IMR-90 (cell line): ENCODE measurements at regions not wholly inside any gene's neighbourhood (a gene's known extent, or its start where the extent isn't known, plus 50 kb on each side); places are given as distances from the start of the nearest gene placed in this dataset.

Source experiments
- ATAC-seq: fragments of 200-7000 bp; cut with Tn5 transposase; 2 replicates; pipeline ENCODE4 v1.9.1; 2020; ENCODE audit warnings: low read depth, mild to moderate bottlenecking, moderate library complexity
- BruUV-seq: library from RNA; stranded (reverse); fragments of 400-500 nt; replicated peaks from 2 replicates; lab custom pipeline; 2021; lab: Mats Ljungman, UMichigan
- CTCF ChIA-PET: fragments of 300-600 bp; formaldehyde crosslinking; extraction: SDS; loops from one replicate; lab custom pipeline; 2021; ENCODE audit warnings: antibody characterized with exemption; lab: Yijun Ruan, JAX
- POLR2A ChIA-PET: fragments of 300-600 bp; sonication (Branson Sonifier 250); formaldehyde crosslinking; loops from one replicate; lab custom pipeline; 2022; ENCODE audit warnings: antibody characterized with exemption; ENCODE audit not compliant: unreplicated experiment; lab: Charles Lee
- DNase-seq: peaks from one replicate; pipeline ENCODE4 v3.0.0; 2013
- H2AFZ ChIP-seq: replicated peaks from 2 replicates; pipeline ENCODE3; 2013; ENCODE audit warnings: low read length, mild to moderate bottlenecking; ENCODE audit not compliant: poor library complexity
- H2AK5ac ChIP-seq: 2 replicates; pipeline ENCODE4 v1.6.1; 2013; ENCODE audit warnings: low read depth, low read length, inconsistent platforms
- H2AK9ac ChIP-seq: replicated peaks from 2 replicates; pipeline ENCODE3; 2013; ENCODE audit warnings: mild to moderate bottlenecking, low read depth, low read length, moderate library complexity; ENCODE audit not compliant: poor library complexity
- H2BK120ac ChIP-seq: 2 replicates; pipeline ENCODE4 v1.6.1; 2013; ENCODE audit warnings: low read depth, low read length, inconsistent platforms
- H2BK15ac ChIP-seq: 3 replicates; pipeline ENCODE4 v1.6.1; 2013; ENCODE audit warnings: low read depth, low read length, inconsistent platforms
- H2BK20ac ChIP-seq: 2 replicates; pipeline ENCODE4 v1.6.1; 2013; ENCODE audit warnings: low read depth, mild to moderate bottlenecking, inconsistent platforms, low read length, moderate library complexity
- H2BK5ac ChIP-seq: 2 replicates; pipeline ENCODE4 v1.6.1; 2013; ENCODE audit warnings: mild to moderate bottlenecking, low read depth, low read length, inconsistent platforms; ENCODE audit not compliant: poor library complexity, severe bottlenecking
- H3K14ac ChIP-seq: replicated peaks from 2 replicates; pipeline ENCODE4 v1.6.1; 2013; ENCODE audit warnings: low read depth, low read length, inconsistent platforms
- H3K18ac ChIP-seq: 2 replicates; pipeline ENCODE4 v1.6.1; 2013; ENCODE audit warnings: low read depth, low read length, control low read depth
- H3K23ac ChIP-seq: 2 replicates; pipeline ENCODE4 v1.6.1; 2013; ENCODE audit warnings: low read depth, low read length, inconsistent platforms
- H3K27ac ChIP-seq: 2 replicates; pipeline ENCODE4 v1.5.1; 2013; ENCODE audit warnings: mild to moderate bottlenecking, control low read depth, low read length; ENCODE audit not compliant: insufficient read depth
- H3K27me3 ChIP-seq: 2 replicates; pipeline ENCODE4 v1.6.1; 2013; ENCODE audit warnings: low read length; ENCODE audit not compliant: control insufficient read depth, insufficient read depth
- H3K36me3 ChIP-seq: 2 replicates; pipeline ENCODE4 v1.6.1; 2013; ENCODE audit warnings: low read length, mixed read lengths; ENCODE audit not compliant: control insufficient read depth, insufficient read depth
- H3K4ac ChIP-seq: 2 replicates; pipeline ENCODE4 v1.6.1; 2013; ENCODE audit warnings: low read depth, low read length, inconsistent platforms
- H3K4me1 ChIP-seq: 2 replicates; pipeline ENCODE4 v1.6.1; 2013; ENCODE audit warnings: low read length, mixed read lengths; ENCODE audit not compliant: control insufficient read depth, insufficient read depth
- H3K4me2 ChIP-seq: 2 replicates; pipeline ENCODE4 v1.6.1; 2013; ENCODE audit warnings: low read depth, mild to moderate bottlenecking, control low read depth, low read length, moderate library complexity
- H3K4me3 ChIP-seq: 2 replicates; pipeline ENCODE4 v1.5.1; 2013; ENCODE audit warnings: low read depth, mild to moderate bottlenecking, control low read depth, low read length, moderate library complexity; ENCODE audit not compliant: insufficient read depth
- H3K56ac ChIP-seq: 2 replicates; pipeline ENCODE4 v1.6.1; 2013; ENCODE audit warnings: low read length, inconsistent platforms; ENCODE audit not compliant: insufficient read depth; ENCODE audit errors: extremely low read depth
- H3K79me1 ChIP-seq, 2 experiments: 2 replicates each; pipeline ENCODE4 v1.6.1; 2013; ENCODE audit warnings: low read length in 2 of 2, inconsistent platforms in 1 of 2, low read depth in 1 of 2
- H3K9ac ChIP-seq: 2 replicates; pipeline ENCODE4 v1.6.1; 2013; ENCODE audit warnings: low read depth, low read length, control low read depth
- H3K9me1 ChIP-seq: 2 replicates; pipeline ENCODE4 v1.6.1; 2013; ENCODE audit warnings: low read length, inconsistent platforms; ENCODE audit not compliant: insufficient read depth
- H3K9me3 ChIP-seq: 2 replicates; pipeline ENCODE4 v1.6.1; 2013; ENCODE audit warnings: low read length; ENCODE audit not compliant: control insufficient read depth, insufficient read depth
- H4K20me1 ChIP-seq: 2 replicates; pipeline ENCODE4 v1.6.1; 2013; ENCODE audit warnings: low read length, inconsistent platforms; ENCODE audit not compliant: insufficient read depth
- H4K5ac ChIP-seq: 2 replicates; pipeline ENCODE4 v1.6.1; 2013; ENCODE audit warnings: mild to moderate bottlenecking, low read depth, low read length, control low read depth
- H4K8ac ChIP-seq, 2 experiments: 2 replicates each; pipeline ENCODE4 v1.6.1; 2013; ENCODE audit warnings: low read depth in 2 of 2, low read length in 2 of 2, control low read depth in 1 of 2, inconsistent platforms in 1 of 2
- H4K91ac ChIP-seq: 2 replicates; pipeline ENCODE4 v1.6.1; 2013; ENCODE audit warnings: low read depth, low read length, inconsistent platforms; ENCODE audit not compliant: insufficient read depth
- BHLHE40 ChIP-seq: fragments of 150-350 bp; IDR thresholded peaks from 2 replicates; pipeline ENCODE4 v1.6.1; 2016; ENCODE audit warnings: mild to moderate bottlenecking, low read depth, low read length
- CEBPB ChIP-seq: IDR thresholded peaks from 2 replicates; pipeline ENCODE4 v1.6.1; 2012; ENCODE audit warnings: low read depth, low read length, improper control_type of control experiment
- CHD1 ChIP-seq: IDR thresholded peaks from 2 replicates; pipeline ENCODE4 v1.6.1; 2012; ENCODE audit warnings: low read depth, low read length, improper control_type of control experiment
- CTCF ChIP-seq: conservative IDR thresholded peaks from 2 replicates; pipeline ENCODE4 v1.5.1; 2012; ENCODE audit warnings: mild to moderate bottlenecking, low read depth, low read length, improper control_type of control experiment
- ELK1 ChIP-seq: fragments of 150-350 bp; IDR thresholded peaks from 2 replicates; pipeline ENCODE4 v1.6.1; 2016; ENCODE audit warnings: low read depth, mild to moderate bottlenecking, low read length, moderate library complexity, borderline replicate concordance
- FOS ChIP-seq: fragments of 150-350 bp; IDR thresholded peaks from 2 replicates; pipeline ENCODE4 v1.6.1; 2016; ENCODE audit warnings: low read depth, low read length
- MAFK ChIP-seq: IDR thresholded peaks from 2 replicates; pipeline ENCODE4 v1.6.1; 2012; ENCODE audit warnings: low read depth, low read length, improper control_type of control experiment
- MXI1 ChIP-seq: IDR thresholded peaks from 2 replicates; pipeline ENCODE4 v1.6.1; 2012; ENCODE audit warnings: low read depth, mild to moderate bottlenecking, low read length, moderate library complexity, borderline replicate concordance
- NFE2L2 ChIP-seq: fragments of 150-350 bp; IDR thresholded peaks from 2 replicates; pipeline ENCODE4 v1.6.1; 2016; ENCODE audit warnings: low read depth, mild to moderate bottlenecking, low read length
- POLR2A ChIP-seq: IDR thresholded peaks from 2 replicates; pipeline ENCODE4 v1.6.1; 2012; ENCODE audit warnings: mild to moderate bottlenecking, low read depth, low read length
- RCOR1 ChIP-seq: IDR thresholded peaks from 2 replicates; pipeline ENCODE4 v1.6.1; 2012; ENCODE audit warnings: mild to moderate bottlenecking, low read length, improper control_type of control experiment; ENCODE audit not compliant: insufficient replicate concordance
- RFX5 ChIP-seq: IDR thresholded peaks from 2 replicates; pipeline ENCODE4 v1.8.0; 2012; ENCODE audit warnings: low read depth, mild to moderate bottlenecking, low read length, moderate library complexity
- SMC3 ChIP-seq: fragments of 150-350 bp; IDR thresholded peaks from 2 replicates; pipeline ENCODE4 v1.6.1; 2016; ENCODE audit warnings: low read depth, mild to moderate bottlenecking, antibody characterized with exemption, low read length, moderate library complexity
- USF2 ChIP-seq: fragments of 150-350 bp; IDR thresholded peaks from 2 replicates; pipeline ENCODE4 v1.6.1; 2017; ENCODE audit warnings: mild to moderate bottlenecking, antibody characterized with exemption, low read length, low read depth
- WGBS, 2 experiments: methylation state at CpG; one replicate each; pipeline versions ENCODE4 v1.1.5 to v1.1.7; 2013; ENCODE audit warnings: missing lambda C conversion rate in 2 of 2; ENCODE audit not compliant: insufficient read length in 1 of 2; ENCODE audit errors: extremely low coverage in 2 of 2; 5-methylcytosine and 5-hydroxymethylcytosine counted together
- dilution Hi-C: fragments of 300-500 bp; cut with HindIII; formaldehyde crosslinking; loops from one replicate; pipeline ENCODE4 v1.14.3; 2018; ENCODE audit warnings: low sequenced_read_pairs; ENCODE audit not compliant: unreplicated experiment
- in situ Hi-C: fragments of 300-500 bp; cut with MboI; formaldehyde crosslinking; loops from 3 replicates; pipeline ENCODE4 v1.14.3; 2019; ENCODE audit warnings: low sequenced_read_pairs, inconsistent platforms, mixed read lengths
- intact Hi-C: fragments of 100-400 bp; cut with micrococcal nuclease; formaldehyde crosslinking; loops from 2 replicates; pipeline ENCODE4 v1.10.0; 2022

GRCh38 chr1:30478799-30479563 lies 244.4 kb downstream of the MATN1 start:
- no TSS peak for BruUV-seq
- CTCF ChIA-PET, result no interaction called here

More at GRCh38 chr1:30478799-30479563, 244.4 kb downstream of the MATN1 start:
- Histone ChIP-seq H3K9me1 (no peaks in the 10 kb centered on the region), H3K27ac (no peak overlapping the region), H3K9ac (no peak overlapping the region), H3K23ac (no peak overlapping the region), H3K79me1 (no peaks in the 10 kb centered on the region), H4K5ac (no peak overlapping the region), H2BK20ac (no peak overlapping the region), H2AFZ (no peak overlapping the region), H3K18ac (no peak overlapping the region), H3K4me1 (no peaks in the 10 kb centered on the region), H3K4ac (no peak overlapping the region), H4K8ac (no peak overlapping the region), H3K27me3 (no peaks in the 10 kb centered on the region), H3K56ac (no peak overlapping the region), H3K4me2 (no peak overlapping the region), H3K4me3 (no peak overlapping the region), H2BK5ac (no peak overlapping the region), H2AK9ac (no peak overlapping the region), H2AK5ac (no peak overlapping the region), H2BK15ac (no peak overlapping the region), H4K20me1 (no peaks in the 10 kb centered on the region), H4K91ac (no peak overlapping the region), H3K36me3 (no peaks in the 10 kb centered on the region), H3K9me3 (peaks cover 23% of the 10 kb centered on the region), H2BK120ac (no peak overlapping the region), H3K14ac (no peak overlapping the region)
- TF ChIP-seq RCOR1 (no peak), FOS (no peak), SMC3 (no peak), CEBPB (no peak), ELK1 (no peak), MXI1 (no peak), RFX5 (no peak), MAFK (no peak), USF2 (no peak), POLR2A (no peak), NFE2L2 (no peak), CHD1 (no peak), BHLHE40 (no peak), CTCF (no peak)
- 74% methylated on average over 4 of the region's 13 CpGs; no CpG with 5 or more reads in 1 of the 2 experiments for WGBS, 2 experiments
- POLR2A ChIA-PET, result no interaction called here
- dilution Hi-C loops (no loop called here), intact Hi-C loops (no loop called here), in situ Hi-C loops (no loop called here)
- DNase-seq, result no peak
- no peak for ATAC-seq
